SK-N-SH treated with all-trans-retinoic acid at 6 μM for 48 hours (cell line): ENCODE measurements at regions not wholly inside any gene's neighbourhood (a gene's known extent, or its start where the extent isn't known, plus 50 kb on each side); places are given as distances from the start of the nearest gene placed in this dataset.

Experiments
- ATAC-seq: fragments of 200-7000 bp; cut with Tn5 transposase; 3 replicates; pipeline ENCODE4 v1.9.1; 2020; ENCODE audit warnings: mild to moderate bottlenecking, moderate library complexity
- ARNTL ChIP-seq: fragments of 450-650 bp; formaldehyde crosslinking; IDR thresholded peaks from 2 replicates; pipeline ENCODE4 v1.5.0; 2020; ENCODE audit warnings: low read depth, mild to moderate bottlenecking, moderate library complexity, borderline replicate concordance
- BACH2 ChIP-seq: fragments of 250-450 bp; sonication (Bioruptor Pico); IDR thresholded peaks from 2 replicates; pipeline ENCODE4 v1.9.0; 2021; ENCODE audit warnings: mild to moderate bottlenecking, borderline replicate concordance
- CREB5 ChIP-seq: fragments of 250-450 bp; sonication (Bioruptor Pico); IDR thresholded peaks from 2 replicates; pipeline ENCODE4 v1.5.1; 2020; ENCODE audit warnings: low read depth, mild to moderate bottlenecking, moderate library complexity
- CSRNP3 ChIP-seq: fragments of 250-450 bp; sonication (Bioruptor Pico); IDR thresholded peaks from 2 replicates; pipeline ENCODE4 v1.5.1; 2021; ENCODE audit warnings: mild to moderate bottlenecking, moderate library complexity
- ESRRG ChIP-seq: fragments of 250-450 bp; sonication (Bioruptor Pico); IDR thresholded peaks from 2 replicates; pipeline ENCODE4 v1.6.1; 2021; ENCODE audit warnings: mild to moderate bottlenecking
- GLIS3 ChIP-seq: fragments of 250-450 bp; sonication (Bioruptor Pico); IDR thresholded peaks from 2 replicates; pipeline ENCODE4 v1.5.0; 2020; ENCODE audit warnings: mild to moderate bottlenecking, moderate library complexity
- ISL1 ChIP-seq: fragments of 250-450 bp; sonication (Bioruptor Pico); IDR thresholded peaks from 2 replicates; pipeline ENCODE4 v2.1.2; 2022; ENCODE audit warnings: mild to moderate bottlenecking, moderate library complexity
- OSR1 ChIP-seq: fragments of 250-450 bp; sonication (Bioruptor Pico); IDR thresholded peaks from 2 replicates; pipeline ENCODE4 v1.8.0; 2022; ENCODE audit warnings: moderate library complexity, mild to moderate bottlenecking, inconsistent platforms
- PATZ1 ChIP-seq: fragments of 250-450 bp; sonication (Bioruptor Pico); IDR thresholded peaks from 2 replicates; pipeline ENCODE4 v1.8.0; 2020; ENCODE audit warnings: mild to moderate bottlenecking, moderate library complexity, borderline replicate concordance
- POU6F1 ChIP-seq: fragments of 250-450 bp; sonication (Bioruptor Pico); IDR thresholded peaks from 2 replicates; pipeline ENCODE4 v1.8.0; 2021; ENCODE audit warnings: low read depth, mild to moderate bottlenecking, moderate library complexity, borderline replicate concordance
- PPARA ChIP-seq: fragments of 250-450 bp; sonication (Bioruptor Pico); IDR thresholded peaks from 2 replicates; pipeline ENCODE4 v1.5.0; 2020; ENCODE audit warnings: mild to moderate bottlenecking, borderline replicate concordance
- RARB ChIP-seq: fragments of 250-450 bp; sonication (Bioruptor Pico); IDR thresholded peaks from 2 replicates; pipeline ENCODE4 v1.8.0; 2021; ENCODE audit warnings: mild to moderate bottlenecking, moderate library complexity
- SNAI2 ChIP-seq: fragments of 250-450 bp; sonication (Bioruptor Pico); IDR thresholded peaks from 2 replicates; pipeline ENCODE4 v1.5.0; 2020; ENCODE audit warnings: mild to moderate bottlenecking, moderate library complexity
- TCF4 ChIP-seq: fragments of 250-450 bp; sonication (Bioruptor Pico); IDR thresholded peaks from 2 replicates; pipeline ENCODE4 v1.8.0; 2021; ENCODE audit warnings: mild to moderate bottlenecking, moderate library complexity, borderline replicate concordance
- TOX ChIP-seq: fragments of 250-450 bp; sonication (Bioruptor Pico); IDR thresholded peaks from 2 replicates; pipeline ENCODE4 v1.8.0; 2021; ENCODE audit warnings: mild to moderate bottlenecking, moderate library complexity, borderline replicate concordance
- ZC3H10 ChIP-seq: fragments of 250-450 bp; sonication (Bioruptor Pico); IDR thresholded peaks from 2 replicates; pipeline ENCODE4 v1.5.1; 2021; ENCODE audit warnings: mild to moderate bottlenecking, moderate library complexity
- ZFP30 ChIP-seq: fragments of 450-650 bp; formaldehyde crosslinking; IDR thresholded peaks from 2 replicates; pipeline ENCODE4 v1.5.0; 2022; ENCODE audit warnings: mild to moderate bottlenecking, moderate library complexity
- ZNF565 ChIP-seq: fragments of 450-650 bp; formaldehyde crosslinking; conservative IDR thresholded peaks from 2 replicates; pipeline ENCODE4 v1.5.0; 2020; ENCODE audit warnings: low read depth, mild to moderate bottlenecking, moderate library complexity
- ZNF70 ChIP-seq: fragments of 450-650 bp; formaldehyde crosslinking; IDR thresholded peaks from 2 replicates; pipeline ENCODE4 v1.5.0; 2020; ENCODE audit warnings: mild to moderate bottlenecking, moderate library complexity
- ZNF8 ChIP-seq: fragments of 450-650 bp; formaldehyde crosslinking; IDR thresholded peaks from 2 replicates; pipeline ENCODE4 v1.5.0; 2020; ENCODE audit warnings: mild to moderate bottlenecking, moderate library complexity

GRCh38 chr16:58814348-58814801 lies 80.3 kb upstream of the GOT2 start:
- TF ChIP-seq ZNF8 (CRISPR knock-in tag), result no peak
- no peak for TF ChIP-seq PPARA (CRISPR knock-in tag)
- no peak for TF ChIP-seq BACH2
- no peak for TF ChIP-seq POU6F1 (CRISPR knock-in tag)
- TF ChIP-seq TOX, result no peak
- TF ChIP-seq TCF4 (CRISPR knock-in tag), result no peak
- peak; percentile 91 for ATAC-seq

- ATAC-seq, result no peak
- TF ChIP-seq SNAI2 (CRISPR knock-in tag) (no peak), BACH2 (no peak), ZNF8 (CRISPR knock-in tag) (no peak), ESRRG (CRISPR knock-in tag) (no peak), ZFP30 (CRISPR knock-in tag) (no peak), POU6F1 (CRISPR knock-in tag) (no peak), ISL1 (no peak), ZNF70 (CRISPR knock-in tag) (no peak), RARB (CRISPR knock-in tag) (no peak), TCF4 (CRISPR knock-in tag) (no peak), ZC3H10 (CRISPR knock-in tag) (no peak), CSRNP3 (CRISPR knock-in tag) (no peak), PATZ1 (CRISPR knock-in tag) (no peak), CREB5 (CRISPR knock-in tag) (no peak), OSR1 (CRISPR knock-in tag) (no peak)
- TF ChIP-seq, all 23 proteins: peak for 0
Observed at GRCh38 chr16:58809213-58809612, 75.1 kb upstream of the GOT2 start.

- ATAC-seq, result no peak
- TF ChIP-seq BACH2 (no peak), TCF4 (CRISPR knock-in tag) (no peak), ZC3H10 (CRISPR knock-in tag) (no peak), OSR1 (CRISPR knock-in tag) (no peak), GLIS3 (CRISPR knock-in tag) (no peak), RARB (CRISPR knock-in tag) (no peak)
Observed at GRCh38 chr16:58807276-58807675, 73.2 kb upstream of the GOT2 start.

- no peak for ATAC-seq
- no peak for TF ChIP-seq ZFP30 (CRISPR knock-in tag)
- TF ChIP-seq RARB (CRISPR knock-in tag), result no peak
- no peak for TF ChIP-seq OSR1 (CRISPR knock-in tag)
- no peak for TF ChIP-seq ESRRG (CRISPR knock-in tag)
- TF ChIP-seq ARNTL, result no peak
- TF ChIP-seq POU6F1 (CRISPR knock-in tag), result no peak
- TF ChIP-seq ZNF565 (CRISPR knock-in tag), result no peak
- TF ChIP-seq PATZ1 (CRISPR knock-in tag), result no peak
- no peak for TF ChIP-seq BACH2
- TF ChIP-seq, all 23 proteins: peak for 0
Observed at GRCh38 chr16:58801838-58802237, 67.7 kb upstream of the GOT2 start.
